NCI-H2081 treated with DMSO at 0.1 percent for 48 hours (cell line): ENCODE measurements at regions not wholly inside any gene's neighbourhood (a gene's known extent, or its start where the extent isn't known, plus 50 kb on each side); places are given as distances from the start of the nearest gene placed in this dataset.

Source experiments
- DNase-seq: peaks from one replicate; lab custom pipeline; 2025; lab: John Stamatoyannopoulos, UW

- DNase-seq, result no peak
Measured at GRCh38 chr18:44229693-44230108, 451.0 kb upstream of the SETBP1 start.

- no peak for DNase-seq
Measured at GRCh38 chr18:44231936-44232335, 448.8 kb upstream of the SETBP1 start.

DNA sequence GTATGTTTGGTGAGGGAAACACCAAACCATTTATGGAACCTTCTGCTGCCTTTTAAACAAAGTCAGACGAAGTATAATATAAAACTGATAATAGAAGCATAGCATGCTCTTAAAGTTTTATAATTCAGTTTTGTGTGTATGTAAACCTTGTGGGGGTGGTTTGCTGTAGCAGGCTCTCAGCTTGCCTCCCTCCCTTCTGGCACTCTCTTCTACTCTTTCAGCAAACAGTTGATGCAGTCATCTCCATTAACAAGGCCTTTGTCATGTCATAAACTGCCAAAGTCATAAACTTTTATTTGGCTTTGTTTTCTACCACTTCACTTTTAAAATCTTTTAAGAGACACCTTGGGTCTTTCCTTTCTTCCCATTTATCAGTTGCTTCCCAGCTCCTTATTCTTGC, 448.2 kb upstream of the SETBP1 start:
- no peak for DNase-seq

GRCh38 chr18:44238454-44238853, 442.2 kb upstream of the SETBP1 start:
- no peak for DNase-seq

DNA sequence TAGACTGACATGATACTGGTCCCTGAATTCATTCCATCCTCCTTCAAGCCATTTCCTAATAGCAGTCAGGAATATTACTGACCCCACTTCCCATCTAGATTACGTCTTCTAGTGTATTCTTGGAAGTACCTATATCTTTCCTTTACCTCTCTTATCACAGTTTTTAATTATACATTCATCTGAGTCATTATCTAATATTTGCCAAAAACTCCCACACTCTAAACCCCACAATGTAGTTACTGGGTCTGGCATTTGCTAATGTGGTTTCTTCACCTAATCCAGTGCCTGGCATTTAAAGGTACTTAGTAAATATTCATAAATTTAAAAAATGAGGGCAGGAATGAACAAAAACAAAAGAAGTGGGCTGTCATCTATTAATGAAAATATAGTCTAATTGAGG, 441.8 kb upstream of the SETBP1 start:
- DNase-seq, result no peak

DNA sequence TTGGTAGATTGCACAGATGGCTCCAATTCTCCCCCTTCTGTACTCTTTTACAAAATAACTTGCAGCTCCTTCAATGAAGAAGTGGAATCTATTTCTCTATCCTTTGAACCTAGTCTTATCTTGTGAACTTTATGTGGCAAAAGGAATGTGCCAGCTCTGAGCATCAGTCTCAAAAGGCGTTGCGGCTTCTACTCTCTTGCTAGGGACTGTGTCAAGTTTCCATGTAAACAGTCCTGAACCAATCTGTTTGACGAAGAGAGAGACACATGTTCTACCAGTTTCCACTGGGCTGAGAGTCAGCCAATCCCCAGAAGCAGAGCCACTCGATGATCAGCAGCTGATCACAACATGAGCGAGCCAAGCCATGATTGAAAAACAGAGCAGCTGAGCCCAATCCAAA, 439.7 kb upstream of the SETBP1 start:
- DNase-seq, result no peak

DNA sequence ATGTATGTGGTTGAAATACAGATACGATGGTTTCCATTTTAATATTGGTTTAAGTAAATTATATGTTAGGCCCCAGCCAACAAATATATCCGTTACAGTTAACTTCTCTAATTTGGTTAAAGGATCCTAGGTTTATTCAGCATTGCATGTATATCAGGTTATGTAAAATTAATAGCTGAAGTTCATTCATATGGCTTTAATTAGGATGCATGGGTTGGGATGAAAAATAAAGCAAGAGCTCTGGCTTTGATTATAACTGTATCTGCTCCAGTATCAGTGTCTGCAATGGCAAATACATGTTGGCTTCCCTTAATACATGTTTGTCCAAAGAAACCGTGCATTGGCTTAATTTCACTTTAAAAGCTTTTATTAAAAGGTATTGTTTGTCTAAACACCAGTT, 435.7 kb upstream of the SETBP1 start:
- no peak for DNase-seq

- no peak for DNase-seq
Measured at GRCh38 chr18:44246001-44246400, 434.7 kb upstream of the SETBP1 start.

DNA sequence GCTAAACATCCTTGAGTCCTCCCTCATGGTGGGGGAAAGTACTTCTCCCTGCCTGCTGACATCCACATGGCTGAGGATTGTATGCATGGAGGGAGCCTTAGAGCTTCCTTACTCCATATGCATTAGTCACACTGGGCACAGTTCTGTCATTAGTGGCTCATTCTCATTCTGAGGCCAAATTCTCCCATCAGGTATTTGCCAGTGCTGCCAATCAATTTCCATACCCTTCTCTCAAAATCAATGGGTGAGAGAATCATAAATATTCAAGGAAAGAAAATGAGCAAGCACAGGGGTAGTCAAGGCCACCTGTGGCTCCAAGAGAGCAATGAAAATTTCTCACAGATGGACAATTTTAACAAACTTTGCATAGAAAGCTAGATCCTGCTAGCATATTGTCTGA, 422.6 kb upstream of the SETBP1 start:
- DNase-seq, result no peak

GRCh38 chr18:44258576-44258975, 422.1 kb upstream of the SETBP1 start:
- no peak for DNase-seq

GRCh38 chr18:44259610-44260009, 421.1 kb upstream of the SETBP1 start:
- no peak for DNase-seq

GRCh38 chr18:44265437-44265836, 415.3 kb upstream of the SETBP1 start:
- no peak for DNase-seq

DNA sequence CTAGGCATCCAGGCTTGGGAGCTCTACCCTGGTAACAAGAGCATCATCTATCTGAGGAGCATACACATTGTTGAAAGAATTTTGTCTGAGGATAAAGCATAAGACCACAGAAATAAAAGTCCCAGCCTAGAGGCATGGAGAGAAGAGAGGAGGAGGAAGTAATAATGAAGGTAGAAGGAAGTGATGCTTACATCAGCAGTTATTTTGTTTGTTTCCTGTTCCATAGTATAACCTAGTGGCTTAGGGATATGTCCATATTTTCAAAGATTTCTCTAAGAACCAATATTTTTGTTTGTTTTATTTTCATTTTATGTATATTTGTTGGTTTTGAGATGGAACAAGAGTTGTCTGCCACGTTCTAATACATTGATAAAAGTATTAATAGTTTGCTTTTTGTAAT, 407.4 kb upstream of the SETBP1 start:
- no peak for DNase-seq

- no peak for DNase-seq
Measured at GRCh38 chr18:44280479-44280878, 400.2 kb upstream of the SETBP1 start.

GRCh38 chr18:44286049-44286448, 394.6 kb upstream of the SETBP1 start:
- no peak for DNase-seq

- no peak for DNase-seq
Measured at GRCh38 chr18:44290366-44290977, 390.2 kb upstream of the SETBP1 start.

DNA sequence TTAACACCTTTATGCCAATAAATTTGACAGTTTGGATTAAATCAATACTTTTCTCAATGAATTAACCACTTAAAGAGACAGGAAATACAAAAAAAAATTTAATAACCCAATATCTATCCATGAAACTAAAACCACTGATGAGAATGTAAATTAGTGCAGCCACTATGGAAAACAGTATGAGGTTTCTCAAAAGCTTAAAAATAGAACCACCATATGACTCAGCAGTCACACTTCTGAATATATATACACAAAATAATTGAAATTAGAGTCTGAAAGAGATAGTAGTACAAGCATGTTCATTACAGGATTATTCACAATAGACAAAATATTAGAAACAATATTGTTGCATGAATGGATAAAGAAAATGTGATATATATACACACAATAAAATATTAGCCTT, 382.1 kb upstream of the SETBP1 start:
- no peak for DNase-seq

DNA sequence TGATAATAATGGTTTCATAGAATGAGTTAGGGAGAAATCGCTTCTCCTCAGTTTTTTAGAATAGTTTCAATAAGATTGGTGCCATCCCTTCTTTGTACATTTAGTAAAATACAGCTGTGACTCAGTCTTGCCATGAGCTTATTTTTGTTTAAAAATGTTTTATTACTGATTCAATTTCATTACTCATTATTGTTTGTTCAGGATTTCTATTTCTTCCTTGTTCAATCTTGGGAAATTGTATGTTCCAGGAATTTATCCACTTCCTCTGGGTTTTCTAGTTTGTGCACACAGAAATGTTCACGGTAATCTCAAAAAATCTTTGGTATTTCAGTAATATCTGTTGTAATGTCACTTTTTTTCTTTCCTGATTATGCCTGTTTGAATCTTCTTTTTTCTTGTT, 371.5 kb upstream of the SETBP1 start:
- no peak for DNase-seq

- no peak for DNase-seq
Measured at GRCh38 chr18:44320619-44321460, 359.8 kb upstream of the SETBP1 start.

DNA sequence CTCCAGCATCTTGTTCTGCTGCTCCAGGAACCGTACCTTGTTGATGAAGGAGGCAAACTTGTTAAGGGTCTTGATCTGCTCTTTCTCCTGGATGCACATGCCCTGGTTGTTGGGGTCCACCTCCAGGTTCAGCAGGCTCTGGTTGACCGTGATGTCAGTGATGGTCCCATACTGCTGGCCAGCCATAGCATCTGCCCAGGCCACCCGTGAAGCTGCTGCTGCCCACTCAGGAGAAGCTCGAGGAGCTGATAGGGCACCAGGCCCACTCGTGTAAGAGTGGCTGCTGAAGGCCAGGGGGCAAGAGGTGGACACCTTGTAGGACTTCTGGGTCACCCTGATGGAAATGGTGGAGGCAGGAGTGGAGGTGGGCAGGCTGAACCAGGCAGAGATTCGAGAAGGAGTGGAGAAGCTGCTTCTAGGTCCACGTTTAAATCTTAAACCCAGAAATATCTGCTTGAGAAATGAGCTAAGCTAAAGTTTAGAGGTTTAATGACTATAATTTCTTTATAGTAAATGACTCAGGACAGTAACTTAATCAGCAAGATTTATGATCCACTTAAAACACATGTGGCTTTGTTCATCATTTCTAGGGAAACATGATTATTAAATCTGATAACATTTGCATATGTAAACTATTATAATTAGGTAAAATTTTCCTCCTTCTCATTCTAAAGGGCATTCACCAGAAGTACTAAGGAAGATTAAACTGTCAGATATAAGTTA, 358.7 kb upstream of the SETBP1 start:
- no peak for DNase-seq

DNA sequence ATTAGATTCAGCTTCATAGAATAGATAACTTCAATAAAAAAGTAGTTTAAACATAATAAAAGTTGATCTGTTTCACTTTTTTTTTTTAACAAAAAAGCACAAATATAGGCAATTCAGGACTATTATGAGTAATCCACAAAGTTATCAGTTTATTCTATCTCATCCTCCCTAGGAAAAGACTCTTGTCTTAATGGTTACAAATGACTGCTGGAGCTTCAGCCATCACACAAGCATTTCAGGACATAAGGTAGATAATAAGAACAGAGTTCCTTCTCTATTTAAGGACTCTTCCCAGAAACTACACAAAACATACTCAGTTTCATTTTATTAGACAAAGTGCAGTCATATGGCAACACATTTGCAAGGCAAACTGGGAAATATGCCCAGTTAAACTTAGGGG, 357.6 kb upstream of the SETBP1 start:
- no peak for DNase-seq

- no peak for DNase-seq
Measured at GRCh38 chr18:44324361-44324760, 356.3 kb upstream of the SETBP1 start.
